Peyer's patch (tissue), 4 donors: ENCODE measurements at regions not wholly inside any gene's neighbourhood (a gene's known extent, or its start where the extent isn't known, plus 50 kb on each side); places are given as distances from the start of the nearest gene placed in this dataset.

Experiments used
- DNase-seq, 3 donors: peaks; one replicate each; pipeline ENCODE4 v3.0.0-alpha.2; 2017 to 2019
- H3K27ac ChIP-seq, 4 donors: fragments of 200-600 bp; sonication (generic); one replicate each; pipeline ENCODE4 v1.5.1; 2016 to 2019
- H3K27me3 ChIP-seq, 2 donors: fragments of 200-600 bp; sonication (generic); one replicate each; pipeline ENCODE4 v1.5.1; 2019
- H3K36me3 ChIP-seq, 3 donors: fragments of 200-600 bp; sonication (generic); one replicate each; pipeline ENCODE4 v1.5.1; 2016 to 2019
- H3K4me1 ChIP-seq, 4 donors: fragments of 200-600 bp; sonication (generic); one replicate each; pipeline ENCODE4 v1.5.1; 2016 to 2019
- H3K4me3 ChIP-seq, 4 donors: fragments of 200-600 bp; sonication (generic); 1 replicate in 3 of 4; 2 replicates in 1 of 4; pipeline ENCODE4 v1.5.1; 2016 to 2019; ENCODE audit warnings: mild to moderate bottlenecking in 1 of 4
- H3K9me3 ChIP-seq, 4 donors: fragments of 200-600 bp; sonication (generic); one replicate each; pipeline ENCODE4 v1.5.1; 2016 to 2019; ENCODE audit warnings: mild to moderate bottlenecking in 1 of 4
- POLR2A ChIP-seq, 2 donors: fragments of 450-650 bp; IDR thresholded peaks; one replicate each; pipeline ENCODE4 v1.5.1; 2017; ENCODE audit warnings: antibody characterized with exemption in 2 of 2, mild to moderate bottlenecking in 2 of 2, moderate library complexity in 2 of 2
- TF ChIP-seq, protein P1 (sequence below), 6 experiments: fragments of 450-650 bp in 4 of 6; fragments of 200-600 bp in 2 of 6; sonication (generic) in 1 of 6; IDR thresholded peaks; one replicate each; pipeline ENCODE4 v1.5.1; 2017 to 2019; ENCODE audit warnings: antibody characterized with exemption in 6 of 6, mild to moderate bottlenecking in 3 of 6, moderate library complexity in 1 of 6

DNA sequence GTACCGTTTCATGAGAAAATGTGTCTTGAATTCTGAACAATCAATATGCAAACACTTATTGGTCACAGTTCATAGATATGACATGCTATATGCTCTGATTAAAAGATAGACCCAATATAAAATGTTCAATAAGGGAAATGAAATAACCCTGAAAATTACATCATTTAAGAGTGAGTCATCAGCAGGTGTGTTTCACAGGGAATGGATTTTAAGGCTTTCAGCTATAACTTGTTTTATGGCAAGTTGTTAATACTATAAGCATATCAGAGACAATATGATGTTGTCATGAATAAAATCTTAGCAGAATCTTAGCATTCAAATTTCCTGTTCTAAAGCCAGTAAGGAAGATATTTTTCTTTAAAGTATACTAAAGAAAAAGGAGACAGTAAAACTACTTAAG is 483.4 kb upstream of the PCDH9 start:
- Histone ChIP-seq H3K27ac (no peak overlapping the region), H3K4me1 (no peaks in the 10 kb centered on the region), H3K36me3 (no peaks in the 10 kb centered on the region), H3K9me3 (no peaks in the 10 kb centered on the region), H3K4me3 (no peak overlapping the region), H3K27me3 (no peaks in the 10 kb centered on the region)
- no peak for DNase-seq
- TF ChIP-seq, protein P1, sequence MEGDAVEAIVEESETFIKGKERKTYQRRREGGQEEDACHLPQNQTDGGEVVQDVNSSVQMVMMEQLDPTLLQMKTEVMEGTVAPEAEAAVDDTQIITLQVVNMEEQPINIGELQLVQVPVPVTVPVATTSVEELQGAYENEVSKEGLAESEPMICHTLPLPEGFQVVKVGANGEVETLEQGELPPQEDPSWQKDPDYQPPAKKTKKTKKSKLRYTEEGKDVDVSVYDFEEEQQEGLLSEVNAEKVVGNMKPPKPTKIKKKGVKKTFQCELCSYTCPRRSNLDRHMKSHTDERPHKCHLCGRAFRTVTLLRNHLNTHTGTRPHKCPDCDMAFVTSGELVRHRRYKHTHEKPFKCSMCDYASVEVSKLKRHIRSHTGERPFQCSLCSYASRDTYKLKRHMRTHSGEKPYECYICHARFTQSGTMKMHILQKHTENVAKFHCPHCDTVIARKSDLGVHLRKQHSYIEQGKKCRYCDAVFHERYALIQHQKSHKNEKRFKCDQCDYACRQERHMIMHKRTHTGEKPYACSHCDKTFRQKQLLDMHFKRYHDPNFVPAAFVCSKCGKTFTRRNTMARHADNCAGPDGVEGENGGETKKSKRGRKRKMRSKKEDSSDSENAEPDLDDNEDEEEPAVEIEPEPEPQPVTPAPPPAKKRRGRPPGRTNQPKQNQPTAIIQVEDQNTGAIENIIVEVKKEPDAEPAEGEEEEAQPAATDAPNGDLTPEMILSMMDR (IDR thresholded peaks at IDR 0.05), result no peak
- TF ChIP-seq POLR2A (IDR thresholded peaks at IDR 0.05), result no peak

DNA sequence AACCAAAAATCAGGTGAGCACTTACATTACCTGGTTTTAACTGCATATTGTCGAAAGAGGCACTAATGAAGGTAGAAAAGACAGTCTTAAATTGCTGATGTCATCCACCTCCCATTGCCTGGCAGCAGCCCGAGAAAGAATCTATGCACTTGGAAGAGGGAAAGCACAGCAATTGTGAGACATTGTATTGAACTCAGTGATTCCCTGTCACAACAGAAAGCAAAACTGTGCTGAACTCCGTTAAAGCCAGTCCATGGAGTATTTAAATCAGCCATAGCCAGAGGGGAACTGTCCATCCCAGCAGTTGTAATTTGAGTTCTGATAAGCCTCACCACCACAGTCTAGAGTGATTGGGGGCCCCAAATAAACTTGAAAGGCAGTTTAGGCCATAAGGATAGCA is 466.6 kb upstream of the PCDH9 start:
- Histone ChIP-seq H3K4me1 (no peaks in the 10 kb centered on the region), H3K9me3 (no peaks in the 10 kb centered on the region), H3K27me3 (no peaks in the 10 kb centered on the region), H3K36me3 (no peaks in the 10 kb centered on the region), H3K27ac (no peak overlapping the region), H3K4me3 (no peak overlapping the region)
- no peak for DNase-seq
- TF ChIP-seq, protein P1 (IDR thresholded peaks at IDR 0.05), result no peak
- no peak for TF ChIP-seq POLR2A (IDR thresholded peaks at IDR 0.05)

DNA sequence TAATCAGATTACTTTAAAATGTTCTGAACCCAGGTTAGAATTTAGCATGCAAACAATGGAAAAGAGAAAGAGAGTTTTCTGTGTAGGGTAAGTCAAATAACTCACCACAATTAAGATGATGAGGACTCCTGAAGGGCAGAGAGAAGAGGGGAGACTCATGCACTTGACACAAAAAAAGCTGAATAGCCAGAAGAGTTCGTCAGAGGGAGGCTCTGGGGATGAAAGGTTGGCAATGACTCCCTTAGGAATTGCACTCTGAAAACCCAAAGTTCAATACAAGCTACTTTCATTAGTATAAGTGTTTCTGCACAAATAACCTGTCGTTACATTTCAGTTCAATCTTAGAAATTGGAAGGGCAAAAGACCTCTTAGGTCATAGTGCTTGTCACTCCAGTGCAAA is 434.4 kb upstream of the PCDH9 start:
- H3K36me3 ChIP-seq, result no peaks in the 10 kb centered on the region
- DNase-seq, result no peak
- no peak for TF ChIP-seq POLR2A (IDR thresholded peaks at IDR 0.05)
- TF ChIP-seq, protein P1 (IDR thresholded peaks at IDR 0.05), result no peak
- H3K27ac ChIP-seq, result no peak overlapping the region
- H3K27me3 ChIP-seq, result no peaks in the 10 kb centered on the region
- no peak overlapping the region for H3K4me3 ChIP-seq
- no peaks in the 10 kb centered on the region for H3K9me3 ChIP-seq
- H3K4me1 ChIP-seq, result no peaks in the 10 kb centered on the region

DNA sequence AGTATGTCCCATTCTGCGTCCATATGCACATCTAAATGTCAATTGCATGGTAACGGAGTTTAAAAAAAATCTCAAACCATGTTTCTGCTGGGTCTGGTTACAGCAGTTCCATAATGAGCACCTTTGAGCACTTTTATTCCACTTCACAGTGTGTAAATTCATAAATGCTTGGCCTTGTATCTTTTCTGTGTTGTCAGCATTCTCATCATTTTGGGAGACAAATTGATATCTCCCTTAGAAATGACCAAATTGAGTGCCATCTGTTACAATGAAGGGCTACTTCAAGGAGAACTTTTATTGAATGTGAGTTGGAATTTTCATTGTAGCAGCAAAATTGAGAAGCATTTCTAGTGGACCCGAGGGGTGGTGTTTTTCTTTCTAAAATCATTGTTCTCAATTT is 432.9 kb upstream of the PCDH9 start:
- Histone ChIP-seq H3K4me1 (no peaks in the 10 kb centered on the region), H3K27ac (no peak overlapping the region), H3K4me3 (no peak overlapping the region), H3K36me3 (no peaks in the 10 kb centered on the region), H3K9me3 (no peaks in the 10 kb centered on the region), H3K27me3 (no peaks in the 10 kb centered on the region)
- TF ChIP-seq POLR2A (IDR thresholded peaks at IDR 0.05), result no peak
- TF ChIP-seq, protein P1 (IDR thresholded peaks at IDR 0.05), result no peak
- DNase-seq, result no peak

DNA sequence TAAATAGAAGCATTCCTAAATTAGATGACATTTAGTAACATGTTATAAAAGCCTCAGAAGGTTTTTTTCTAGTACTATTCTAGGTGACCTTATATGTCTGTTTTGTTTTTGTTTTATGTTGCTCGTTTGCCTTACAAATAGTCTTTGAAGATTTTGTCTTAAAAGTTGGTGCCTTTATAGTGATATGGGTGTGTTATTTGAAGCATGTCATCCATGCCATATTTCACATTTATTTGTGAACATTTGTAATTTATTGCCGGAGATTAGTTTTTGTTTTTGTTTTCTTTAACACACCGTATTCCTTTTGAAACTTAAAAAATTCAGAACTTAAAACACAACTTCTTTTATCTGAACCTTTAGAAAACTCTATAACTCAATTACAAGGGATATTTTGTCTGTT is 422.8 kb upstream of the PCDH9 start:
- no peaks in the 10 kb centered on the region for H3K36me3 ChIP-seq
- no peaks in the 10 kb centered on the region for H3K4me1 ChIP-seq
- H3K27me3 ChIP-seq, result no peaks in the 10 kb centered on the region
- H3K4me3 ChIP-seq, result no peak overlapping the region
- H3K27ac ChIP-seq, result no peak overlapping the region
- H3K9me3 ChIP-seq, result no peaks in the 10 kb centered on the region
- no peak for TF ChIP-seq POLR2A (IDR thresholded peaks at IDR 0.05)
- TF ChIP-seq, protein P1 (IDR thresholded peaks at IDR 0.05), result no peak
- DNase-seq, result no peak

DNA sequence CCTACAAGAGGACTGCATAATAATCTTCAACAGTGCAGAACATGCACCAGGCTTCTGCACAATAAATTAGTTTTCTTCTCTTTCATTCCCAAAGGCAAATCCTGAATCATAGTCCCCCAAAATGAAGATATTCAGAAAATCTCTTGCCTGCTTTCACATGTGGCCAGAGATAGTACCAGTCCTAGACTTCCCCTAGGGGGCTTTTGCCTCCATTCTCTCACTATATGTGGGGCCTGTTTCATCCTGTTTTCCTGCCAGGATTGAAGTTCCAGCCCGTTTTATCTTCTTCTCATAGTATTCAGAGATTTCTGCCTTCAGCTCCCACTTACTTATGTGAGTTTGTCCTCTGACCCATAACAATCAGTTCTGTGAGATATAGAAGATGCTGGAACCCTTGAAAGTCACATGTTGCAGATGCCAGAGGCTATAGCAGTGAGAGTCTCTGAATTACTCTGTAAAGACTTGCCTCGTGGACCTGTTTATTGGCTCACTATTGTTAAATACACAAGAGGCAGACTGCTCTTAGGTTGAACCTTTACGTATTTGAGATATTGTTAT is 421.9 kb upstream of the PCDH9 start:
- Histone ChIP-seq H3K9me3 (no peaks in the 10 kb centered on the region), H3K27ac (no peak overlapping the region), H3K4me1 (no peaks in the 10 kb centered on the region), H3K36me3 (no peaks in the 10 kb centered on the region), H3K4me3 (no peak overlapping the region), H3K27me3 (no peaks in the 10 kb centered on the region)
- DNase-seq, result no peak
- no peak for TF ChIP-seq POLR2A (IDR thresholded peaks at IDR 0.05)
- TF ChIP-seq, protein P1 (IDR thresholded peaks at IDR 0.05), result no peak
